ENCODE measurements at regions not wholly inside any gene's neighbourhood (a gene's known extent, or its start where the extent isn't known, plus 50 kb on each side); places are given as distances from the start of the nearest gene placed in this dataset.

GRCh38 chr7:113207931-113208330 is 89.6 kb upstream of the SMIM30 start:
- no peak for DNase-seq (ENCODE audit: low spot score)
- no peak for TF ChIP-seq CTCF (IDR thresholded peaks at IDR 0.05; ENCODE audit: extremely low read depth, missing control alignments)

GRCh38 chr7:113207441-113207840 is 89.1 kb upstream of the SMIM30 start:
- TF ChIP-seq CTCF (IDR thresholded peaks at IDR 0.05; ENCODE audit: extremely low read depth, missing control alignments): no peak
- no peak for DNase-seq (ENCODE audit: low spot score)

GRCh38 chr7:113204415-113204814 is 86.1 kb upstream of the SMIM30 start:
- DNase-seq (ENCODE audit: low spot score): no peak

GRCh38 chr7:113202284-113202683 is 83.9 kb upstream of the SMIM30 start:
- no peak for DNase-seq (ENCODE audit: low spot score)
- TF ChIP-seq CTCF (IDR thresholded peaks at IDR 0.05; ENCODE audit: extremely low read depth, missing control alignments): no peak

More at GRCh38 chr7:113204415-113204814, 86.1 kb upstream of the SMIM30 start:
- no peak for TF ChIP-seq CTCF (IDR thresholded peaks at IDR 0.05; ENCODE audit: extremely low read depth, missing control alignments)

GRCh38 chr7:113200281-113200680 is 81.9 kb upstream of the SMIM30 start:
- DNase-seq (ENCODE audit: low spot score): no peak
- TF ChIP-seq CTCF (IDR thresholded peaks at IDR 0.05; ENCODE audit: extremely low read depth, missing control alignments): no peak

GRCh38 chr7:113199841-113200240 is 81.5 kb upstream of the SMIM30 start:
- DNase-seq (ENCODE audit: low spot score): no peak
- no peak for TF ChIP-seq CTCF (IDR thresholded peaks at IDR 0.05; ENCODE audit: extremely low read depth, missing control alignments)

- TF ChIP-seq CTCF (IDR thresholded peaks at IDR 0.05; ENCODE audit: extremely low read depth, missing control alignments): no peak
- DNase-seq (ENCODE audit: low spot score): no peak
Observed at GRCh38 chr7:113199136-113199535, 80.8 kb upstream of the SMIM30 start.

All from GM20000 (cell line).